Activated naive CD8-positive, alpha-beta T cell treated with anti-CD3 and anti-CD28 coated beads for 36 hours (primary cell): ENCODE measurements at regions not wholly inside any gene's neighbourhood (a gene's known extent, or its start where the extent isn't known, plus 50 kb on each side); places are given as distances from the start of the nearest gene placed in this dataset.

Experiments used
- DNase-seq: peaks from one replicate; pipeline ENCODE4 v3.0.0; 2021
- H3K27ac Mint-ChIP-seq: one replicate; pipeline ENCODE4 v1.8.0; 2022; ENCODE audit warnings: mild to moderate bottlenecking, moderate library complexity, mixed read lengths
- H3K27me3 Mint-ChIP-seq: one replicate; pipeline ENCODE4 v1.8.0; 2022; ENCODE audit warnings: mild to moderate bottlenecking, mixed read lengths
- H3K36me3 Mint-ChIP-seq: one replicate; pipeline ENCODE4 v1.8.0; 2021; ENCODE audit warnings: mild to moderate bottlenecking, mixed read lengths
- H3K4me1 Mint-ChIP-seq: one replicate; pipeline ENCODE4 v1.8.0; 2021; ENCODE audit warnings: mixed read lengths
- H3K4me3 Mint-ChIP-seq: one replicate; pipeline ENCODE4 v1.8.0; 2022; ENCODE audit warnings: mild to moderate bottlenecking, moderate library complexity, mixed read lengths
- H3K9me3 Mint-ChIP-seq: one replicate; pipeline ENCODE4 v1.8.0; 2022; ENCODE audit warnings: mixed read lengths

- H3K27ac Mint-ChIP-seq: no peak overlapping the region
- no peak overlapping the region for H3K4me3 Mint-ChIP-seq
- peaks cover 3% of the 10 kb centered on the region for H3K36me3 Mint-ChIP-seq
- H3K9me3 Mint-ChIP-seq: no peaks in the 10 kb centered on the region
- no peak for DNase-seq
- peaks cover 26% of the 10 kb centered on the region for H3K4me1 Mint-ChIP-seq
- H3K27me3 Mint-ChIP-seq: no peaks in the 10 kb centered on the region
These were observed 247.1 kb downstream of the HIVEP2 start for GRCh38 chr6:142697922-142698321.

- peaks cover 23% of the 10 kb centered on the region for H3K4me1 Mint-ChIP-seq
- H3K36me3 Mint-ChIP-seq: peaks cover 3% of the 10 kb centered on the region
- H3K4me3 Mint-ChIP-seq: no peak overlapping the region
- no peaks in the 10 kb centered on the region for H3K9me3 Mint-ChIP-seq
- no peaks in the 10 kb centered on the region for H3K27me3 Mint-ChIP-seq
- DNase-seq: no peak
- no peak overlapping the region for H3K27ac Mint-ChIP-seq
These were observed 246.2 kb downstream of the HIVEP2 start for GRCh38 chr6:142698751-142699150.

GRCh38 chr6:142699391-142699790 is 245.6 kb downstream of the HIVEP2 start:
- no peak for DNase-seq
- Mint-ChIP-seq H3K4me3 (no peak overlapping the region), H3K4me1 (peaks cover 22% of the 10 kb centered on the region), H3K9me3 (no peaks in the 10 kb centered on the region), H3K36me3 (peaks cover 3% of the 10 kb centered on the region), H3K27me3 (no peaks in the 10 kb centered on the region), H3K27ac (no peak overlapping the region)

GRCh38 chr6:142700032-142700431 is 244.9 kb downstream of the HIVEP2 start:
- H3K27me3 Mint-ChIP-seq: no peaks in the 10 kb centered on the region
- H3K9me3 Mint-ChIP-seq: no peaks in the 10 kb centered on the region
- no peak overlapping the region for H3K27ac Mint-ChIP-seq
- H3K4me1 Mint-ChIP-seq: peaks cover 19% of the 10 kb centered on the region
- H3K36me3 Mint-ChIP-seq: peaks cover 3% of the 10 kb centered on the region
- no peak for DNase-seq
- no peak overlapping the region for H3K4me3 Mint-ChIP-seq

GRCh38 chr6:142700671-142701312 is 244.2 kb downstream of the HIVEP2 start:
- no peaks in the 10 kb centered on the region for H3K9me3 Mint-ChIP-seq
- no peak overlapping the region for H3K4me3 Mint-ChIP-seq
- no peak overlapping the region for H3K27ac Mint-ChIP-seq

More at GRCh38 chr6:142700671-142701312, 244.2 kb downstream of the HIVEP2 start:
- no peak for DNase-seq
- Mint-ChIP-seq H3K4me1 (peaks cover 20% of the 10 kb centered on the region), H3K27me3 (no peaks in the 10 kb centered on the region), H3K36me3 (peaks cover 3% of the 10 kb centered on the region)
